ENCODE measurements at regions not wholly inside any gene's neighbourhood (a gene's known extent, or its start where the extent isn't known, plus 50 kb on each side); places are given as distances from the start of the nearest gene placed in this dataset.

GRCh38 chr10:128774979-128775378 is 648.8 kb upstream of the MKI67 start:
- Histone ChIP-seq H4K20me1 (ENCODE audit: insufficient read depth, low read depth, low read length) (no peaks in the 10 kb centered on the region), H2AFZ (ENCODE audit: low read length) (no peak overlapping the region), H3K36me3 (ENCODE audit: insufficient read depth, low read length) (no peaks in the 10 kb centered on the region), H3K9me2 (replicated peaks; ENCODE audit: insufficient read depth, low read length) (no peaks in the 10 kb centered on the region), H3K9ac (ENCODE audit: low read length) (no peak overlapping the region), H3K4me1 (ENCODE audit: low read length) (no peaks in the 10 kb centered on the region), H3K79me2 (ENCODE audit: low read length) (no peaks in the 10 kb centered on the region), H3K27me3 (ENCODE audit: low read length) (no peaks in the 10 kb centered on the region), H3K9me3 (ENCODE audit: low read length) (no peaks in the 10 kb centered on the region), H3K27ac (ENCODE audit: low read length) (no peak overlapping the region), H3K4me2 (ENCODE audit: low read depth, low read length, poor library complexity, severe bottlenecking) (no peak overlapping the region), H3K4me3 (ENCODE audit: low read length) (no peak overlapping the region)
- DNase-seq, result no peak

GRCh38 chr10:128775743-128776142 is 649.5 kb upstream of the MKI67 start:
- DNase-seq, result no peak
- no peaks in the 10 kb centered on the region for H3K9me3 ChIP-seq (ENCODE audit: low read length)
- no peaks in the 10 kb centered on the region for H3K4me1 ChIP-seq (ENCODE audit: low read length)
- no peaks in the 10 kb centered on the region for H3K9me2 ChIP-seq (replicated peaks; ENCODE audit: insufficient read depth, low read length)
- no peaks in the 10 kb centered on the region for H3K79me2 ChIP-seq (ENCODE audit: low read length)
- no peaks in the 10 kb centered on the region for H4K20me1 ChIP-seq (ENCODE audit: insufficient read depth, low read depth, low read length)
- no peak overlapping the region for H3K4me2 ChIP-seq (ENCODE audit: low read depth, low read length, poor library complexity, severe bottlenecking)
- no peak overlapping the region for H2AFZ ChIP-seq (ENCODE audit: low read length)
- no peak overlapping the region for H3K27ac ChIP-seq (ENCODE audit: low read length)
- H3K27me3 ChIP-seq (ENCODE audit: low read length), result no peaks in the 10 kb centered on the region
- no peak overlapping the region for H3K9ac ChIP-seq (ENCODE audit: low read length)
- no peak overlapping the region for H3K4me3 ChIP-seq (ENCODE audit: low read length)
- no peaks in the 10 kb centered on the region for H3K36me3 ChIP-seq (ENCODE audit: insufficient read depth, low read length)

GRCh38 chr10:128776673-128777252 is 650.5 kb upstream of the MKI67 start:
- H3K27me3 ChIP-seq (ENCODE audit: low read length), result no peaks in the 10 kb centered on the region
- H4K20me1 ChIP-seq (ENCODE audit: insufficient read depth, low read depth, low read length), result no peaks in the 10 kb centered on the region
- H3K9me3 ChIP-seq (ENCODE audit: low read length), result no peaks in the 10 kb centered on the region
- H3K79me2 ChIP-seq (ENCODE audit: low read length), result no peaks in the 10 kb centered on the region
- H3K36me3 ChIP-seq (ENCODE audit: insufficient read depth, low read length), result no peaks in the 10 kb centered on the region
- no peaks in the 10 kb centered on the region for H3K9me2 ChIP-seq (replicated peaks; ENCODE audit: insufficient read depth, low read length)
- H3K4me3 ChIP-seq (ENCODE audit: low read length), result no peak overlapping the region
- no peak overlapping the region for H3K27ac ChIP-seq (ENCODE audit: low read length)
- no peak overlapping the region for H2AFZ ChIP-seq (ENCODE audit: low read length)
- no peaks in the 10 kb centered on the region for H3K4me1 ChIP-seq (ENCODE audit: low read length)
- no peak overlapping the region for H3K9ac ChIP-seq (ENCODE audit: low read length)
- DNase-seq, result no peak
- H3K4me2 ChIP-seq (ENCODE audit: low read depth, low read length, poor library complexity, severe bottlenecking), result no peak overlapping the region

GRCh38 chr10:128777342-128777741 is 651.1 kb upstream of the MKI67 start:
- Histone ChIP-seq H3K9me3 (ENCODE audit: low read length) (no peaks in the 10 kb centered on the region), H3K27me3 (ENCODE audit: low read length) (no peaks in the 10 kb centered on the region), H3K79me2 (ENCODE audit: low read length) (no peaks in the 10 kb centered on the region), H3K9me2 (replicated peaks; ENCODE audit: insufficient read depth, low read length) (no peaks in the 10 kb centered on the region), H3K4me3 (ENCODE audit: low read length) (no peak overlapping the region), H2AFZ (ENCODE audit: low read length) (no peak overlapping the region), H3K27ac (ENCODE audit: low read length) (no peak overlapping the region), H4K20me1 (ENCODE audit: insufficient read depth, low read depth, low read length) (no peaks in the 10 kb centered on the region), H3K4me1 (ENCODE audit: low read length) (no peaks in the 10 kb centered on the region), H3K9ac (ENCODE audit: low read length) (no peak overlapping the region), H3K36me3 (ENCODE audit: insufficient read depth, low read length) (no peaks in the 10 kb centered on the region), H3K4me2 (ENCODE audit: low read depth, low read length, poor library complexity, severe bottlenecking) (no peak overlapping the region)
- DNase-seq, result no peak

GRCh38 chr10:128779416-128779815 is 653.2 kb upstream of the MKI67 start:
- no peaks in the 10 kb centered on the region for H3K27me3 ChIP-seq (ENCODE audit: low read length)
- no peak overlapping the region for H3K4me2 ChIP-seq (ENCODE audit: low read depth, low read length, poor library complexity, severe bottlenecking)
- H3K79me2 ChIP-seq (ENCODE audit: low read length), result no peaks in the 10 kb centered on the region
- DNase-seq, result no peak
- H4K20me1 ChIP-seq (ENCODE audit: insufficient read depth, low read depth, low read length), result no peaks in the 10 kb centered on the region
- no peaks in the 10 kb centered on the region for H3K9me3 ChIP-seq (ENCODE audit: low read length)
- H3K4me1 ChIP-seq (ENCODE audit: low read length), result no peaks in the 10 kb centered on the region
- no peak overlapping the region for H3K9ac ChIP-seq (ENCODE audit: low read length)
- H3K9me2 ChIP-seq (replicated peaks; ENCODE audit: insufficient read depth, low read length), result no peaks in the 10 kb centered on the region
- H3K36me3 ChIP-seq (ENCODE audit: insufficient read depth, low read length), result no peaks in the 10 kb centered on the region
- no peak overlapping the region for H3K27ac ChIP-seq (ENCODE audit: low read length)
- no peak overlapping the region for H2AFZ ChIP-seq (ENCODE audit: low read length)
- H3K4me3 ChIP-seq (ENCODE audit: low read length), result no peak overlapping the region

- Histone ChIP-seq H3K27ac (ENCODE audit: low read length) (no peak overlapping the region), H2AFZ (ENCODE audit: low read length) (no peak overlapping the region), H3K4me1 (ENCODE audit: low read length) (no peaks in the 10 kb centered on the region), H3K9me3 (ENCODE audit: low read length) (no peaks in the 10 kb centered on the region), H3K4me2 (ENCODE audit: low read depth, low read length, poor library complexity, severe bottlenecking) (no peak overlapping the region), H3K27me3 (ENCODE audit: low read length) (no peaks in the 10 kb centered on the region), H4K20me1 (ENCODE audit: insufficient read depth, low read depth, low read length) (no peaks in the 10 kb centered on the region), H3K4me3 (ENCODE audit: low read length) (no peak overlapping the region), H3K9me2 (replicated peaks; ENCODE audit: insufficient read depth, low read length) (no peaks in the 10 kb centered on the region), H3K9ac (ENCODE audit: low read length) (no peak overlapping the region), H3K79me2 (ENCODE audit: low read length) (no peaks in the 10 kb centered on the region), H3K36me3 (ENCODE audit: insufficient read depth, low read length) (no peaks in the 10 kb centered on the region)
- DNase-seq, result no peak
Observed at GRCh38 chr10:128780156-128780761, 654.0 kb upstream of the MKI67 start.

GRCh38 chr10:128781637-128782036 is 655.4 kb upstream of the MKI67 start:
- Histone ChIP-seq H3K79me2 (ENCODE audit: low read length) (no peaks in the 10 kb centered on the region), H3K27ac (ENCODE audit: low read length) (no peak overlapping the region), H3K4me3 (ENCODE audit: low read length) (no peak overlapping the region), H3K4me2 (ENCODE audit: low read depth, low read length, poor library complexity, severe bottlenecking) (no peak overlapping the region), H3K36me3 (ENCODE audit: insufficient read depth, low read length) (no peaks in the 10 kb centered on the region), H3K9me2 (replicated peaks; ENCODE audit: insufficient read depth, low read length) (no peaks in the 10 kb centered on the region), H3K9ac (ENCODE audit: low read length) (no peak overlapping the region), H4K20me1 (ENCODE audit: insufficient read depth, low read depth, low read length) (no peaks in the 10 kb centered on the region), H2AFZ (ENCODE audit: low read length) (no peak overlapping the region), H3K27me3 (ENCODE audit: low read length) (no peaks in the 10 kb centered on the region), H3K9me3 (ENCODE audit: low read length) (no peaks in the 10 kb centered on the region), H3K4me1 (ENCODE audit: low read length) (no peaks in the 10 kb centered on the region)
- DNase-seq, result no peak

- no peak for DNase-seq
- no peak overlapping the region for H3K9ac ChIP-seq (ENCODE audit: low read length)
- no peaks in the 10 kb centered on the region for H3K9me2 ChIP-seq (replicated peaks; ENCODE audit: insufficient read depth, low read length)
Observed at GRCh38 chr10:128784444-128784843, 658.2 kb upstream of the MKI67 start.

More at GRCh38 chr10:128784444-128784843, 658.2 kb upstream of the MKI67 start:
- no peaks in the 10 kb centered on the region for H3K79me2 ChIP-seq (ENCODE audit: low read length)
- H2AFZ ChIP-seq (ENCODE audit: low read length), result no peak overlapping the region
- no peaks in the 10 kb centered on the region; the same call in 1 of the 2 replicates for H3K27me3 ChIP-seq (ENCODE audit: low read length)
- H3K27ac ChIP-seq (ENCODE audit: low read length), result no peak overlapping the region
- H3K4me1 ChIP-seq (ENCODE audit: low read length), result no peaks in the 10 kb centered on the region
- H3K4me2 ChIP-seq (ENCODE audit: low read depth, low read length, poor library complexity, severe bottlenecking), result no peak overlapping the region
- no peak overlapping the region for H3K4me3 ChIP-seq (ENCODE audit: low read length)
- H4K20me1 ChIP-seq (ENCODE audit: insufficient read depth, low read depth, low read length), result no peaks in the 10 kb centered on the region
- H3K9me3 ChIP-seq (ENCODE audit: low read length), result no peaks in the 10 kb centered on the region
- H3K36me3 ChIP-seq (ENCODE audit: insufficient read depth, low read length), result no peaks in the 10 kb centered on the region
